Kidney tubule cell (primary cell): ENCODE measurements at regions not wholly inside any gene's neighbourhood (a gene's known extent, or its start where the extent isn't known, plus 50 kb on each side); places are given as distances from the start of the nearest gene placed in this dataset.

Experiments used
- DNase-seq: peaks from one replicate; pipeline ENCODE4 v3.0.0-alpha.2; 2018; ENCODE audit warnings: low spot score

- no peak for DNase-seq
These were observed 197.6 kb upstream of the BLID start for GRCh38 chr11:122313581-122313980.

GRCh38 chr11:122311216-122311755 is 195.3 kb upstream of the BLID start:
- DNase-seq, result no peak

DNA sequence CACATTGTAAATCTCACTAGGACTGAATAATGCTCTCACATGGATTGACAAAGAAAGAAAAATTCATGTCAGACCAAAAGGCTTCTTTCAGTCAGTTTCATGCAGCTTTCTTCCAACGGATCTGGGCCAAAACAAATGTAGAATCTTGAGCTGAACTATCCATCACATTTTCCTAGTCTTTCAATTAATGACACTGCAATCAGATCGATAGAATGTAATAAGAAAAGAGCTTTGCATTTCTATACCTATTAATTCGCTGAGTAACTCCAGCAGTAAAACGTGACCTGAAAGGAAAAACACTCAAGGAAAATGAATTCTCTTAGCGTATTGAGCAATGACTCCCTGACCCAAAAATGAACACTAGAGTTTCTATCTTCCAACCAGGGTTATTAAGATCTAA is 194.8 kb upstream of the BLID start:
- no peak for DNase-seq

- DNase-seq, result no peak
These were observed 193.4 kb upstream of the BLID start for GRCh38 chr11:122309262-122309925.

DNA sequence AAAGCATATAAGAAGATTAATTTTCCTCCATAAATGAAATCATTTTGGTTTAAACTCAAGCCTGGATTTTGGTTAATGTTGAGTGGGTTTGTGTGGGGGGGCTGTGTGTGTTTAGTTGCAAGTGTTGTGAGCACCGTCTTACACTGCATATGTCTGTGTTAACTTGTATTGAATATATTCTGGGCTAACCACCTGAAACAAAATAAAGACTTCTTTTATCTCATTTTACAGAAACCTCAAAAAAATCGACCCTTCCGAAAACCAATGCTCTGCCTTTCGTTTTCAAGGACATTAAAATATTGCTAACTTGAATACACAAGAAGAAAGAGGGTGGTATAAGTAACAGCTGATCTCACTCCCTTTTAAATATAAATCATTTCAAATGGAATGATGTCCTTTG is 192.2 kb upstream of the BLID start:
- DNase-seq, result no peak

DNA sequence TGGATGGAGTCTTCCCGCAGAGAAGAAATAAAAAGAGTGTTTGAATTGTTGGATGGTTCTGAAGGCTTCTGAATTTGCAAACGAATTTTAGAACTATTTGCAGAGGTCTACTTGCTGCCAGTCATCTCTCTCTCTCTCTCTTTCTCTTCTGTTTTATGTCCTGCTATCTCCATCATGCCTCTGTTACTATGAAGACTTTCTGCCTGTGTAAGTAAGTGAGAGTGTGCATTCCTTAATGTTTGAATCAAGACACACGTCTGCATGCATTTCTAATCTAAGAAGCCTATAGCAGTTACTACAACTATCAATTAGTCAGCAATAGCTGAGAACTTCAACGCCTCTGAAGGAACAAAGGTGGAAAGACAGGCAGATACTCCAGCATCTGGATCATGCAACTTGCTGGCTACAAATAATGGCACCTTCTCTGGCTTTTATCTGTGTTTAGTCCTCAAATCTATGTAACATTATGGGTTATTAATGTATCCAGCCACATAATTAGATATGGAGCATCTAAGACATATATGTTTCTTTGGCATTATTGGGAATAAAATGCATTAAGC is 191.5 kb upstream of the BLID start:
- DNase-seq, result no peak

GRCh38 chr11:122306831-122307391 is 190.9 kb upstream of the BLID start:
- no peak for DNase-seq

DNA sequence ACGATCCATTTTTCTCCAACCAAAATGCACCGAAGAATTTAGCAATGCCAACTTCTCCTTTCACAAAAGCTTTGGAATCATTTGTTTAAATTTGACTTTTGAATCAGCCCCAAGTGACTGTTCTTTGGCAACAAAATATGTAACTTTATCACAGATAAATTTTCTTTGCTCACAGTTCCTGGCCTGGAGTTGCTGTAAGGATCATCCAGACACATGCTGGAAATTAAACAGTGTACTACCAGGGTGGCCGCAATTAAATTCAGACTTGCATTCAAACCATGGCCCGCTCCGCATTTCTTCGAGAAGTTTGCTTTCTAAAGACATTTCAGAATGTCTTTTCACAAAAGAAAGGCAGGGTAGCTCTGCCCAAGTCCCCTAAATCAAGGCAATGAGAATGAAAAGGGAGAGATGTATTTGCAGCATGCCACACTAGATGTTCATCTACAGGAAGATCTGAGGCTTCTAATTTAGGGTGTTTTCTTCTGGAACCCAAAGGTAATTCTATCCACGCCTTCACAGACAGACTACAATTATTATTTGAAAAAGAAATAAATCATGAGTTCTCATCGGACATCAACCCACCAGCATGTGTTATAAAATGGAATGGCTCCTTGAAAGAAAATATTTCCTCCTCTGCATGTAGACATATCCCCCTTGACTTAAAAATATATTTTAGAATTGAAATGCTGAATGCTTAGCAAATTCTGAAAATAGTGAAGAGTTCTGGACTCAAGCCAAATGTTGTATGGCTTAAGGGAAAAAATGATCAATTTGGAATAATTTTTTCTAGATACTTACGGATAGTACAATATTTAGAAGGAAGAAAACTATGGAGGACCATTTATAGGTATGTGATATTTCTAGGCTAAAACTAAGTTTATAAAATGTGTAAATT is 189.7 kb upstream of the BLID start:
- no peak for DNase-seq

GRCh38 chr11:122304973-122305372 is 189.0 kb upstream of the BLID start:
- no peak for DNase-seq

GRCh38 chr11:122304306-122304705 is 188.3 kb upstream of the BLID start:
- DNase-seq, result no peak

DNA sequence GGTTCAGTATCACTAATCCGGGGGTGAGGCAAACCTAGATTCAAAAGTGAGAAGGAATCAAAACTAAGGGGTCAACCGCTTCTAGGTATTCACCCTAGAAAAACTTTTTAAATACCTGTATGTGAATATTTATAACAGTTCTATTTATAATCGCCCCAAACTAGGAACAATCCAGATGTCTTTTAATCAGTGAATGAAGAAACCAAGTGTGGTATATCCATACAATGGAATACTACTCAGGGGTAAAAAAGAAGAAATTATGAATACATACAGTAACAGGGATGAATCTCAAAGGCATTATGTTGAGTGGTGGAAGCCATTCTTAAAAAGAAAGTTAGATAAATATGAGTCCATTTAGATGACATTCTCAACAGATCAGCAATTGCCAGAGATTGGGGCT is 178.0 kb upstream of the BLID start:
- no peak for DNase-seq

- DNase-seq, result peak; percentile 14
These were observed 177.4 kb upstream of the BLID start for GRCh38 chr11:122293296-122294023.

DNA sequence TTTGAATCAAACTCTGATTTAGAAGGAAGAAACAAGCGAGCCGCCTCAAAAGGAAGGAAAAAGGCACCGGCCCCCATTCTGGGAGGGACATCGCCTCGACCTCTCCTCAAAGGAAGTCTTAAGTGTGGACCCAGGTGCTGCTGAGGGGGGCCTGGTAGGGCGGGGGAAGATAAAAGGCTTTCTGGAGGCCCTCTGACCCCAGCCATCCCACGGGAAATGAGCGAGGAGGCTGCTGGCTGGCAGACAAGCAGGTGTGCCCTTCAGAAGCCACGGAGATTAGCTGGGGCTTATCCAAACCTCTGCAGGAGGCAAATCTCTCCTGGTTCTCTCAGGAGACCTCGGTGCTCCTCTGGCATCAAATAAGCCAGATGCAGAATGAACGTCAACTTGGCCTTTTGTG is 171.4 kb upstream of the BLID start:
- DNase-seq, result no peak

- DNase-seq, result no peak
These were observed 169.3 kb upstream of the BLID start for GRCh38 chr11:122285070-122285988.

DNA sequence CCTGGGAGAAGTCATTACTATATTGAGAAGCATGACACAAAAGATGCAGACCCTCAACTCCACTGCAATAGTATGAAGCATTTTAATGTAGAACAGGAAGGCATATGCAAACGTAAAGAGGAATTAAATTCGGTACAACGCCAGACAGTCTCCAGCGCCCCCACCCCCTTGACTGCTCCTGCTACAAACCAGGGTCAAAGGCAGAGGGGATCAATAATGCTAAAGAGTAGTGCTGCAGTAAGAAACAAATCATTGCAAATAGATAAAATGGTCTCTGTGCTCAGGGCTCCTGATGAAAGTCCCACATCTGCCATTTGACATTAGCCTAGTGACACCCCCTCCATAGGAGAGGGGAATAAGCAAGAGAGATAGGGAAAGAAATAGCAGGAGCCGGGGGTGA is 164.9 kb upstream of the BLID start:
- no peak for DNase-seq

DNA sequence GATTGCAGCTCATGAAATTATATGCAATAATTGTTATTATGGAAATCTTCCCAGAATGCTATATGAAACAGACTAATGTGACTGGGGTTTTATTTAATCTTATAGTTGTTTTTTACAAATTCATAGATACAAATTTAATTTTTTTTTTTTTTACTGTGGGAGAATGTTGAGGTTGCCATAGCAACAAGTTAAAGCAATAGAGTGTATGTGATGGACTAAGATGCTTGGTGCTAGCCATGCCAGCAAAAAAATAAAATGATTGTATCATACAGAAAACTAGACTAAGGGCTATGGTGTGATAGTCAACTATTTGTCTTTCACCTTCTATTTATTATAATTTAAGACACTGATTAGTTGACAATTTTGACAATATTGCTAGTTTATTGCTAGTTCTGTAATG is 163.2 kb upstream of the BLID start:
- no peak for DNase-seq

- DNase-seq, result no peak
These were observed 161.5 kb upstream of the BLID start for GRCh38 chr11:122277493-122277892.

- no peak for DNase-seq
These were observed 160.2 kb upstream of the BLID start for GRCh38 chr11:122276221-122276620.

GRCh38 chr11:122275508-122275907 is 159.5 kb upstream of the BLID start:
- DNase-seq, result no peak

- no peak for DNase-seq
These were observed 157.6 kb upstream of the BLID start for GRCh38 chr11:122273476-122274191.
